ENCODE measurements at regions not wholly inside any gene's neighbourhood (a gene's known extent, or its start where the extent isn't known, plus 50 kb on each side); places are given as distances from the start of the nearest gene placed in this dataset.

GRCh38 chr12:58761308-58761707 is 159.0 kb downstream of the LRIG3 start:
- H3K36me3 Mint-ChIP-seq, result no peaks in the 10 kb centered on the region
- no peaks in the 10 kb centered on the region for H3K4me1 Mint-ChIP-seq
- H3K4me1 ChIP-seq (ENCODE audit: control insufficient read depth, insufficient read depth, low read length), result no peaks in the 10 kb centered on the region
- no peaks in the 10 kb centered on the region for H3K27me3 Mint-ChIP-seq (ENCODE audit: low read depth in 2 of 2)
- H3K27ac ChIP-seq (ENCODE audit: low read length), result no peak overlapping the region
- TF ChIP-seq CTCF (IDR thresholded peaks at IDR 0.05), result no peak
- intact Hi-C loops (cut with micrococcal nuclease), result no loop called here
- no peaks in the 10 kb centered on the region for H3K9me3 ChIP-seq (ENCODE audit: control insufficient read depth, insufficient read depth, low read length)
- no peak overlapping the region for H3K27ac Mint-ChIP-seq
- peaks cover 13 to 14% of the 10 kb centered on the region in 2 donors for H3K9me3 Mint-ChIP-seq
- no peak overlapping the region for H3K4me3 ChIP-seq (ENCODE audit: low read length)
- H3K4me3 Mint-ChIP-seq, result no peak overlapping the region
- ATAC-seq (no peak), DNase-seq (no peak)
- WGBS (ENCODE audit: insufficient coverage), result 81% methylated on average over 1 of the region's 1 CpG
- no peaks in the 10 kb centered on the region for H3K36me3 ChIP-seq (ENCODE audit: control insufficient read depth, insufficient read depth, low read length)
- H3K27me3 ChIP-seq (ENCODE audit: control insufficient read depth, insufficient read depth, low read length), result no peaks in the 10 kb centered on the region

GRCh38 chr12:58764100-58764953 is 156.0 kb downstream of the LRIG3 start:
- 87% methylated on average over 1 of the region's 6 CpGs for WGBS (ENCODE audit: insufficient coverage)
- TF ChIP-seq CTCF (IDR thresholded peaks at IDR 0.05), result no peak

GRCh38 chr12:58765076-58765475 is 155.2 kb downstream of the LRIG3 start:
- Histone ChIP-seq H3K4me1 (ENCODE audit: control insufficient read depth, insufficient read depth, low read length) (no peaks in the 10 kb centered on the region), H3K27me3 (ENCODE audit: control insufficient read depth, insufficient read depth, low read length) (no peaks in the 10 kb centered on the region), H3K4me3 (ENCODE audit: low read length) (no peak overlapping the region), H3K36me3 (ENCODE audit: control insufficient read depth, insufficient read depth, low read length) (no peaks in the 10 kb centered on the region), H3K27ac (ENCODE audit: low read length) (no peak overlapping the region), H3K9me3 (ENCODE audit: control insufficient read depth, insufficient read depth, low read length) (no peaks in the 10 kb centered on the region)
- no peaks in the 10 kb centered on the region for H3K36me3 Mint-ChIP-seq
- H3K4me1 Mint-ChIP-seq, result no peaks in the 10 kb centered on the region
- peaks cover 8 to 25% of the 10 kb centered on the region in 2 donors for H3K9me3 Mint-ChIP-seq
- H3K4me3 Mint-ChIP-seq, result no peak overlapping the region
- intact Hi-C loops (cut with micrococcal nuclease), result no loop called here
- no peak for TF ChIP-seq CTCF (IDR thresholded peaks at IDR 0.05)
- ATAC-seq (no peak), DNase-seq (no peak)
- no peaks in the 10 kb centered on the region for H3K27me3 Mint-ChIP-seq (ENCODE audit: low read depth in 2 of 2)
- H3K27ac Mint-ChIP-seq, result no peak overlapping the region
- WGBS (ENCODE audit: insufficient coverage), result 72% methylated on average over 2 of the region's 2 CpGs

More at GRCh38 chr12:58764100-58764953, 156.0 kb downstream of the LRIG3 start:
- no peaks in the 10 kb centered on the region for H3K4me1 Mint-ChIP-seq
- no peaks in the 10 kb centered on the region for H3K27me3 Mint-ChIP-seq (ENCODE audit: low read depth in 2 of 2)
- no peaks in the 10 kb centered on the region for H3K36me3 Mint-ChIP-seq
- no peak overlapping the region for H3K4me3 Mint-ChIP-seq
- H3K9me3 Mint-ChIP-seq, result peaks cover 12 to 22% of the 10 kb centered on the region in 2 donors
- H3K9me3 ChIP-seq (ENCODE audit: control insufficient read depth, insufficient read depth, low read length), result no peaks in the 10 kb centered on the region
- intact Hi-C loops (cut with micrococcal nuclease), result no loop called here
- no peak overlapping the region for H3K4me3 ChIP-seq (ENCODE audit: low read length)
- H3K27me3 ChIP-seq (ENCODE audit: control insufficient read depth, insufficient read depth, low read length), result no peaks in the 10 kb centered on the region
- ATAC-seq (no peak), DNase-seq (no peak)
- H3K27ac Mint-ChIP-seq, result no peak overlapping the region
- no peaks in the 10 kb centered on the region for H3K4me1 ChIP-seq (ENCODE audit: control insufficient read depth, insufficient read depth, low read length)
- H3K27ac ChIP-seq (ENCODE audit: low read length), result no peak overlapping the region
- H3K36me3 ChIP-seq (ENCODE audit: control insufficient read depth, insufficient read depth, low read length), result no peaks in the 10 kb centered on the region

Data from natural killer cell (primary cell).